H1 (cell line): ENCODE measurements at regions not wholly inside any gene's neighbourhood (a gene's known extent, or its start where the extent isn't known, plus 50 kb on each side); places are given as distances from the start of the nearest gene placed in this dataset.

ENCODE experiments used
- CTCF ChIA-PET: fragments of 300-600 bp; sonication (Branson Sonifier 250); formaldehyde crosslinking; loops from one replicate; lab custom pipeline; 2021; ENCODE audit not compliant: partially characterized antibody; lab: Charles Lee
- POLR2A ChIA-PET: fragments of 300-600 bp; sonication (Branson Sonifier 250); formaldehyde crosslinking; loops from one replicate; lab custom pipeline; 2021; ENCODE audit warnings: inconsistent platforms; ENCODE audit not compliant: partially characterized antibody; lab: Charles Lee
- DNase-seq, 2 experiments: peaks; one replicate each; pipeline versions ENCODE4 v3.0.0 to v3.0.0-alpha.2; 2010 to 2022; ENCODE audit warnings: low spot score in 2 of 2, low read depth in 1 of 2, mixed read lengths in 1 of 2
- FAIRE-seq: peaks from 2 replicates; lab custom pipeline; 2011; peaks lifted over from hg19 to GRCh38; lab: Jason Lieb, UNC
- H2AFZ ChIP-seq: 2 replicates; pipeline ENCODE4 v1.8.1; 2012; ENCODE audit warnings: low read length, inconsistent platforms
- H2AK5ac ChIP-seq: 2 replicates; pipeline ENCODE4 v1.6.1; 2013; ENCODE audit warnings: low read depth, low read length
- H2BK120ac ChIP-seq: replicated peaks from 2 replicates; pipeline ENCODE3; 2013; ENCODE audit warnings: low read depth, low read length, inconsistent platforms
- H2BK12ac ChIP-seq: 2 replicates; pipeline ENCODE4 v1.6.1; 2013; ENCODE audit warnings: low read depth, low read length
- H2BK15ac ChIP-seq: 2 replicates; pipeline ENCODE4 v1.6.1; 2013; ENCODE audit warnings: low read length
- H2BK20ac ChIP-seq: 2 replicates; pipeline ENCODE4 v1.6.1; 2013; ENCODE audit warnings: low read length
- H2BK5ac ChIP-seq: 2 replicates; pipeline ENCODE4 v1.6.1; 2013; ENCODE audit warnings: low read depth, low read length
- H3K14ac ChIP-seq: 2 replicates; pipeline ENCODE4 v1.6.1; 2013; ENCODE audit warnings: inconsistent platforms; ENCODE audit not compliant: insufficient read length
- H3K18ac ChIP-seq: 2 replicates; pipeline ENCODE4 v1.6.1; 2013; ENCODE audit warnings: low read length; ENCODE audit errors: extremely low read depth
- H3K23ac ChIP-seq: 2 replicates; pipeline ENCODE4 v1.6.1; 2013; ENCODE audit warnings: inconsistent platforms; ENCODE audit not compliant: insufficient read length
- H3K23me2 ChIP-seq: 2 replicates; pipeline ENCODE4 v1.6.1; 2013; ENCODE audit warnings: low read depth, low read length
- H3K27ac ChIP-seq: 2 replicates; pipeline ENCODE4 v1.6.1; 2011; ENCODE audit warnings: low read depth, low read length, inconsistent platforms
- H3K27me3 ChIP-seq, 4 experiments: replicated peaks in 1 of 4; 1 replicate in 1 of 4; 2 replicates in 3 of 4; pipeline versions ENCODE4 v1.6.1 to v1.8.1; 2011 to 2013; ENCODE audit warnings: low read length in 3 of 4, mild to moderate bottlenecking in 3 of 4, inconsistent platforms in 2 of 4, mixed read lengths in 2 of 4, moderate library complexity in 1 of 4; ENCODE audit not compliant: control insufficient read depth in 3 of 4, insufficient read depth in 3 of 4; ENCODE audit errors: extremely low read depth in 1 of 4
- H3K36me3 ChIP-seq, 4 experiments: 2 replicates each; pipeline versions ENCODE4 v1.6.1 to v1.8.1; 2011 to 2013; ENCODE audit warnings: mild to moderate bottlenecking in 4 of 4, low read length in 3 of 4, moderate library complexity in 2 of 4, control low read depth in 1 of 4, inconsistent platforms in 1 of 4; ENCODE audit not compliant: insufficient read depth in 4 of 4, control insufficient read depth in 2 of 4
- H3K4ac ChIP-seq: replicated peaks from 2 replicates; pipeline ENCODE3; 2013; ENCODE audit warnings: low read length, low read depth, mixed read lengths, inconsistent platforms; ENCODE audit not compliant: insufficient read length
- H3K4me1 ChIP-seq, 4 experiments: replicated peaks in 1 of 4; 1 replicate in 1 of 4; 2 replicates in 3 of 4; pipeline versions ENCODE4 v1.6.1 to v1.8.1; 2011 to 2013; ENCODE audit warnings: low read length in 3 of 4, inconsistent platforms in 2 of 4, mixed read lengths in 1 of 4; ENCODE audit not compliant: insufficient read depth in 4 of 4, control insufficient read depth in 3 of 4
- H3K4me2 ChIP-seq, 2 experiments: 2 replicates each; pipeline versions ENCODE4 v1.6.1 to v1.8.1; 2011 to 2013; ENCODE audit warnings: low read depth in 2 of 2, low read length in 2 of 2, control low read depth in 1 of 2, inconsistent platforms in 1 of 2, mild to moderate bottlenecking in 1 of 2; ENCODE audit not compliant: insufficient read depth in 1 of 2
- H3K4me3 ChIP-seq, 4 experiments: fragments of 200-600, 300-600 bp in 1 of 4; sonication (generic), shearing (Covaris generic), sonication (Bioruptor Twin) in 1 of 4; 2 replicates each; pipeline versions ENCODE4 v1.5.1 to v1.8.1; 2011 to 2016; ENCODE audit warnings: low read length in 4 of 4, low read depth in 3 of 4, control low read depth in 2 of 4, inconsistent platforms in 2 of 4, mild to moderate bottlenecking in 2 of 4, mixed read lengths in 1 of 4, moderate library complexity in 1 of 4; ENCODE audit not compliant: insufficient read depth in 2 of 4; ENCODE audit errors: extremely low read depth in 1 of 4
- H3K56ac ChIP-seq: replicated peaks from 2 replicates; pipeline ENCODE3; 2013; ENCODE audit warnings: low read depth, mild to moderate bottlenecking, mixed read lengths, low read length, inconsistent platforms; ENCODE audit not compliant: insufficient read length
- H3K79me1 ChIP-seq: 2 replicates; pipeline ENCODE4 v1.6.1; 2013; ENCODE audit warnings: low read depth, low read length, control low read depth
- H3K79me2 ChIP-seq, 2 experiments: 2 replicates each; pipeline versions ENCODE4 v1.6.1 to v1.8.1; 2012 to 2013; ENCODE audit warnings: low read length in 2 of 2, mild to moderate bottlenecking in 2 of 2, inconsistent platforms in 1 of 2; ENCODE audit not compliant: insufficient read depth in 2 of 2, control insufficient read depth in 1 of 2
- H3K9ac ChIP-seq, 4 experiments: replicated peaks in 1 of 4; 1 replicate in 1 of 4; 2 replicates in 3 of 4; pipeline versions ENCODE4 v1.6.1 to v1.8.1; 2011 to 2013; ENCODE audit warnings: low read depth in 3 of 4, low read length in 3 of 4, control low read depth in 2 of 4, mild to moderate bottlenecking in 2 of 4, moderate library complexity in 2 of 4, inconsistent platforms in 1 of 4; ENCODE audit errors: extremely low read depth in 1 of 4
- H3K9me3 ChIP-seq, 2 experiments: 2 replicates each; pipeline versions ENCODE4 v1.6.1 to v1.8.1; 2012 to 2013; ENCODE audit warnings: mild to moderate bottlenecking in 2 of 2, moderate library complexity in 2 of 2, control low read depth in 1 of 2, inconsistent platforms in 1 of 2, low read depth in 1 of 2, low read length in 1 of 2, mixed read lengths in 1 of 2; ENCODE audit not compliant: insufficient read depth in 2 of 2
- H4K20me1 ChIP-seq, 2 experiments: replicated peaks in 1 of 2; 2 replicates each; pipeline versions ENCODE3 to v1.8.1; 2011 to 2013; ENCODE audit warnings: inconsistent platforms in 2 of 2, low read length in 2 of 2, mild to moderate bottlenecking in 1 of 2; ENCODE audit not compliant: insufficient read depth in 2 of 2, control insufficient read depth in 1 of 2
- H4K5ac ChIP-seq: 2 replicates; pipeline ENCODE4 v1.6.1; 2013; ENCODE audit warnings: low read length, low read depth, mixed read lengths, inconsistent platforms; ENCODE audit not compliant: insufficient read length
- H4K8ac ChIP-seq: 2 replicates; pipeline ENCODE4 v1.8.0; 2013; ENCODE audit warnings: mild to moderate bottlenecking, moderate library complexity, low read length, inconsistent platforms; ENCODE audit not compliant: insufficient read depth; ENCODE audit errors: extremely low read depth
- H4K91ac ChIP-seq: replicated peaks from 2 replicates; pipeline ENCODE3; 2013; ENCODE audit warnings: low read length, mixed read lengths, inconsistent platforms; ENCODE audit not compliant: insufficient read length
- CBX8 ChIP-seq: fragments of 300-800, 300-1000 bp; sonication (generic); IDR thresholded peaks from 2 replicates; pipeline ENCODE4 v1.7.1; 2016; ENCODE audit warnings: low read depth, low read length, borderline replicate concordance
- KDM4A ChIP-seq: IDR thresholded peaks from one replicate; pipeline ENCODE4 v1.7.1; 2012; ENCODE audit warnings: low read depth, mild to moderate bottlenecking, moderate library complexity, low read length, inconsistent platforms; ENCODE audit not compliant: severe bottlenecking
- MAX ChIP-seq: IDR thresholded peaks from 2 replicates; pipeline ENCODE4 v1.6.1; 2012; ENCODE audit warnings: inconsistent platforms
- POLR2A ChIP-seq, 2 experiments: IDR thresholded peaks; 1 replicate in 1 of 2; 2 replicates in 1 of 2; pipeline ENCODE4 v1.6.1; 2011; ENCODE audit warnings: low read depth in 2 of 2, low read length in 2 of 2, mild to moderate bottlenecking in 2 of 2; ENCODE audit errors: control extremely low read depth in 1 of 2
- YY1 ChIP-seq: IDR thresholded peaks from 2 replicates; pipeline ENCODE4 v1.6.1; 2011; ENCODE audit warnings: low read depth, mild to moderate bottlenecking, low read length
- WGBS, 2 experiments: shearing (Covaris generic) in 1 of 2; methylation state at CpG; one replicate each; pipeline versions ENCODE4 v1.1.6 to v1.1.7; 2013 to 2015; ENCODE audit warnings: low lambda C conversion rate in 2 of 2, mixed read lengths in 2 of 2, inconsistent platforms in 1 of 2, low coverage in 1 of 2, missing lambda C conversion rate in 1 of 2; ENCODE audit not compliant: insufficient replicate concordance in 2 of 2, insufficient coverage in 1 of 2, insufficient read length in 1 of 2; ENCODE audit errors: extremely low coverage in 1 of 2, missing lambda C conversion rate in 1 of 2; 5-methylcytosine and 5-hydroxymethylcytosine counted together

GRCh38 chr17:52255347-52255746, 96.8 kb upstream of the CA10 start:
- Histone ChIP-seq H2BK12ac (no peak overlapping the region), H2AFZ (peak overlapping the region; percentile 31; the same call in 1 of the 2 replicates), H4K5ac (no peak overlapping the region), H3K4me1 (peaks cover 0 to 5% (median 0%) of the 10 kb centered on the region in 4 experiments; a peak in 1 of 7 replicates), H4K8ac (no peak overlapping the region; the same call in 1 of the 2 replicates), H3K23me2 (no peaks in the 10 kb centered on the region), H3K79me1 (no peaks in the 10 kb centered on the region), H2AK5ac (no peak overlapping the region), H3K56ac (no peak overlapping the region), H3K18ac (no peak overlapping the region), H2BK120ac (no peak overlapping the region), H3K36me3 (no peaks in the 10 kb centered on the region), H3K9me3 (no peaks in the 10 kb centered on the region), H3K14ac (no peak overlapping the region), H3K79me2 (no peaks in the 10 kb centered on the region), H4K91ac (no peak overlapping the region), H2BK15ac (no peak overlapping the region), H3K27ac (no peak overlapping the region), H3K4me2 (no peak overlapping the region), H2BK5ac (no peak overlapping the region), H3K4ac (no peak overlapping the region), H3K23ac (no peak overlapping the region), H2BK20ac (no peak overlapping the region), H3K9ac (no peak overlapping the region), H3K27me3 (no peaks in the 10 kb centered on the region), H4K20me1 (no peaks in the 10 kb centered on the region), H3K4me3 (no peak overlapping the region)
- DNase-seq (no peak), FAIRE-seq (no peak)
- CTCF ChIA-PET = interaction anchor here (1.0 to 1.7 kb wide), 2 partner anchors 18 to 21 kb away, joined by 3 to 4 read pairs; no protein-coding TSS in a partner anchor
- POLR2A ChIA-PET = no interaction called here
- no peak for TF ChIP-seq KDM4A
- TF ChIP-seq YY1 = peak; percentile 81
- TF ChIP-seq MAX = 0 out of 2 replicates have a peak, but pooled peaks have one; percentile 26
- TF ChIP-seq CBX8 = no peak
- no peak for TF ChIP-seq POLR2A (IDR thresholded peaks at IDR 0.05; ENCODE audit: control extremely low read depth in 1 of 2, low read depth in 2 of 2, low read length in 2 of 2)
- 92% methylated on average over 9 of the region's 9 CpGs; no CpG with 5 or more reads in 1 of the 2 experiments for WGBS, 2 experiments
